HEK293 (cell line): ENCODE measurements at regions not wholly inside any gene's neighbourhood (a gene's known extent, or its start where the extent isn't known, plus 50 kb on each side); places are given as distances from the start of the nearest gene placed in this dataset.

Source experiments
- CTCF ChIP-seq: fragments of 450-650 bp; formaldehyde crosslinking; IDR thresholded peaks from 2 replicates; pipeline ENCODE4 v1.5.1; 2016; ENCODE audit warnings: missing biosample characterization, missing genetic modification characterization
- HOXA7 ChIP-seq: sonication (generic); formaldehyde crosslinking; IDR thresholded peaks from 2 replicates; pipeline ENCODE4 v1.8.1; 2022; ENCODE audit warnings: missing genetic modification reagents, borderline replicate concordance
- ZBTB21 ChIP-seq: fragments of 450-650 bp; formaldehyde crosslinking; IDR thresholded peaks from 2 replicates; pipeline ENCODE4 v1.5.1; 2017; ENCODE audit warnings: missing biosample characterization, missing genetic modification characterization
- ZNF148 ChIP-seq: fragments of 450-650 bp; formaldehyde crosslinking; IDR thresholded peaks from 2 replicates; pipeline ENCODE4 v1.5.0; 2017; ENCODE audit warnings: missing biosample characterization, missing genetic modification characterization, borderline replicate concordance
- ZNF274 ChIP-seq, 2 experiments: fragments of 200-500 bp in 1 of 2; fragments of 450-650 bp in 1 of 2; sonication (Bioruptor generic) in 1 of 2; formaldehyde crosslinking in 1 of 2; IDR thresholded peaks; 2 replicates each; pipeline versions ENCODE4 v1.5.1 to v1.6.1; 2014 to 2016; ENCODE audit warnings: borderline replicate concordance in 1 of 2, inconsistent platforms in 1 of 2, low read length in 1 of 2, missing biosample characterization in 1 of 2, missing genetic modification characterization in 1 of 2
- ZNF549 ChIP-seq: fragments of 450-650 bp; IDR thresholded peaks from 2 replicates; pipeline ENCODE4 v1.5.1; 2018; ENCODE audit warnings: missing biosample characterization, missing genetic modification characterization, mild to moderate bottlenecking, inconsistent platforms, moderate library complexity

GRCh38 chr12:58296863-58297262, 355.5 kb downstream of the ATP23 start:
- no peak for TF ChIP-seq ZNF274 (IDR thresholded peaks at IDR 0.05; ENCODE audit: low read length)
- no peak for TF ChIP-seq ZNF274 (tag by site-specific recombination; IDR thresholded peaks at IDR 0.05; ENCODE audit: borderline replicate concordance)
- TF ChIP-seq CTCF (tag by site-specific recombination): no peak
- TF ChIP-seq ZNF148: no peak
- no peak for TF ChIP-seq ZBTB21
- TF ChIP-seq HOXA7: no peak
- no peak for TF ChIP-seq ZNF549 (tag by site-specific recombination)
